ENCODE measurements at regions not wholly inside any gene's neighbourhood (a gene's known extent, or its start where the extent isn't known, plus 50 kb on each side); places are given as distances from the start of the nearest gene placed in this dataset.

- 11% methylated on average over 5 of the region's 5 CpGs for WGBS (ENCODE audit: insufficient coverage, low coverage, low lambda C conversion rate, missing lambda C conversion rate)
- ATAC-seq: peak; percentile 48 to 77 (median 68)
- H3K9me3 ChIP-seq: no peaks in the 10 kb centered on the region
- TF ChIP-seq CTCF (IDR thresholded peaks at IDR 0.05) (no peak), POLR2A (IDR thresholded peaks at IDR 0.05) (no peak)
- no peaks in the 10 kb centered on the region for H3K4me1 ChIP-seq
- peak overlapping the region; percentile 14 to 39 (median 35) for H3K4me3 ChIP-seq
- no peak for DNase-seq
- H3K27me3 ChIP-seq: no peaks in the 10 kb centered on the region
- peak overlapping the region in 2 of 3 donors; percentile 11 to 34 for H3K27ac ChIP-seq
- no peaks in the 10 kb centered on the region for H3K36me3 ChIP-seq
- intact Hi-C loops (cut with DNase I): no loop called here
Observed at GRCh38 chr12:73210548-73211204, 938.5 kb downstream of the TRHDE start.

- Histone ChIP-seq H3K27me3 (no peaks in the 10 kb centered on the region), H3K36me3 (no peaks in the 10 kb centered on the region), H3K4me1 (peaks cover 0 to 16% (median 3%) of the 10 kb centered on the region in 4 donors), H3K27ac (peak overlapping the region in 1 of 3 donors; percentile 18), H3K4me3 (no peak overlapping the region), H3K9me3 (no peaks in the 10 kb centered on the region)
- ATAC-seq (peak in 3 of 4 donors; percentile 66 to 82 (median 73)), DNase-seq (no peak)
- intact Hi-C loops (cut with DNase I): no loop called here
- TF ChIP-seq POLR2A (IDR thresholded peaks at IDR 0.05): no peak
- TF ChIP-seq CTCF (IDR thresholded peaks at IDR 0.05): no peak
- 20% methylated on average over 2 of the region's 2 CpGs for WGBS (ENCODE audit: insufficient coverage, low coverage, low lambda C conversion rate, missing lambda C conversion rate)
Observed at GRCh38 chr12:73220951-73221350, 948.8 kb downstream of the TRHDE start.

GRCh38 chr12:73221398-73221797, 949.2 kb downstream of the TRHDE start:
- Histone ChIP-seq H3K27me3 (no peaks in the 10 kb centered on the region), H3K4me1 (peaks cover 0 to 20% (median 3%) of the 10 kb centered on the region in 4 donors), H3K9me3 (no peaks in the 10 kb centered on the region), H3K36me3 (no peaks in the 10 kb centered on the region), H3K4me3 (no peak overlapping the region), H3K27ac (peak overlapping the region in 1 of 3 donors; percentile 18)
- DNase-seq (no peak), ATAC-seq (peak; percentile 52 to 89 (median 66))
- intact Hi-C loops (cut with DNase I): no loop called here
- TF ChIP-seq POLR2A (IDR thresholded peaks at IDR 0.05) (no peak), CTCF (IDR thresholded peaks at IDR 0.05) (no peak)

- H3K27ac ChIP-seq: no peak overlapping the region
- DNase-seq (no peak), ATAC-seq (no peak)
- H3K4me3 ChIP-seq: no peak overlapping the region
- H3K9me3 ChIP-seq: no peaks in the 10 kb centered on the region
- no peaks in the 10 kb centered on the region for H3K27me3 ChIP-seq
- peaks cover 0 to 21% (median 3%) of the 10 kb centered on the region in 4 donors for H3K4me1 ChIP-seq
- intact Hi-C loops (cut with DNase I): no loop called here
- TF ChIP-seq POLR2A (IDR thresholded peaks at IDR 0.05) (no peak), CTCF (IDR thresholded peaks at IDR 0.05) (no peak)
- H3K36me3 ChIP-seq: no peaks in the 10 kb centered on the region
Observed at GRCh38 chr12:73221836-73222235, 949.7 kb downstream of the TRHDE start.
